ENCODE measurements at regions not wholly inside any gene's neighbourhood (a gene's known extent, or its start where the extent isn't known, plus 50 kb on each side); places are given as distances from the start of the nearest gene placed in this dataset.

- DNase-seq = no peak
Observed at GRCh38 chr21:14603202-14603601, 57.1 kb upstream of the SAMSN1 start.

GRCh38 chr21:14602382-14602958, 56.4 kb upstream of the SAMSN1 start:
- no peak for DNase-seq

DNA sequence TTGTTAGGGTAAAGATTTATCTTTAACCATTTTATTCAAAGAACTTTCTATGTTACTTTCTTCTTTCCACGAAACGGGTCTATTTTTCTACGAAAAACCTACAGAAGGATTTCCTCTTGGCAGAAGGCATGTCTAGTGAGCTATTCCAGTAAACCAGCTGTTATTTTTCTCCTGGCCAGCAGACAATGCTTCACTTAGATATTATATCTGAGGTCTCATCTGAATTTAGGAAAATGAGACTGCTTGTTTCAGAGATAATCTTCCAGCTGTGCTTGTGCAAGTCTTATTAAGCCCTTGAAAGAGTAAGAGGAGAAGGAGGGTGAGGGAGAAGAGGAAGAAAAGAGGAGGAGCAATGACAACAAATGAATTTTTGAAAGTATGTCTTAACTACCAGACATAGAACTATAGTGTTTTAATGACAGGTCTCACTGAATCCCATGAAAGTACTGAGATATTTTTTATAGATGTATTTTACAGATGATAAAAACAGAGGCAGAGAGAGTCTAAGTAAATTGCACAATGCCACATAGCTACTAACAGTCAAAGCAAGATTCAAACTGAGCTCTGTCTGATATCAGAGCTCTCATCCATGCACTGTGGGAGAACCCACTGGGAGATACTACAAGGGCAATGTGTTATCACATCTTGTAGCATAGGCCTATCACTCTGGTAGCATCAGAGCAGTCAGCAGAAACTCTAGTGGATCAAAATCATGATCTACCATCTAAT, 54.6 kb upstream of the SAMSN1 start:
- DNase-seq = no peak

DNA sequence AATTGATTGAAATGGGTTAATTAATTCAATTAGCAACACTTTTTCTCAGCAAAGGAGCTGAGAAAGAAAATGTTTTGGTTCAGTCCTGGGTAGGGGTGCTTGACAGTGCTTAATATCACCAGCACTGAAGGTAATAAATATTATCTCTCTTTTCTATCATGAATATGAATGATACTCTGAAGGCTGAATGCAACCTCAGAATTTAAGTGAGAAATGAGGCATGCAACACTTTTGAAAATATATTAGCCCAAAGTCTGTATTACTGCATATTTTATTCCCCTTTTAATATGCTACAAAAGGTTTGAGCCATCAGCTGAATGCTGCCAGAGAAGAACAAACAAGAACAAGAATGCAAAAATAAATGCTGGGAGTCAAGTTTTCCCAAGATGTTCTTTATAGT, 52.0 kb upstream of the SAMSN1 start:
- DNase-seq = no peak

Measured in activated T-cell treated with anti-CD3 and anti-CD28 coated beads, Interleukin-2, amount 50 U/mL, for 1 hour (primary cell).